ENCODE measurements at regions not wholly inside any gene's neighbourhood (a gene's known extent, or its start where the extent isn't known, plus 50 kb on each side); places are given as distances from the start of the nearest gene placed in this dataset.

DNA sequence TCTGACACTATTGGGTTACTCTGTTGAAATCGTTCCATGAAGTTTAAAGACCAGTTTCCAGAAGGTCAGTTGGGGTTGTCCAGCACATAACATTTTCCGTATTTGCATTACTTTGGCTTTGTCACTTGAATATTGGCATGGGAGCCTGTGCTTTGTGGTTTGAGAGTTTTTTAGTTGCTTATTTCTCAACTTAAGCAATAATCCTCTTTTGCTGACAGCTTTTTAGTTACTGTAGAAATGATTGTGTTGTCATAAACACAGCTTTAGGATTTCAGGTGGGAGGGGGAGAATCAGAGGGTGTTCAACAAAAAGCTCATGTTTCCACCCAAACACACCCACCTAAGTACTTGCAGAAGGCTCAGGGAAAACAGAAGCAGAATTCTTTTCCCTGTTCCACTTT, 210.7 kb upstream of the TLL1 start (continued):
- no peak for TF ChIP-seq EZH2phosphoT487 (IDR thresholded peaks at IDR 0.05; ENCODE audit: borderline replicate concordance)
- no peak for TF ChIP-seq SP1 (IDR thresholded peaks at IDR 0.05; ENCODE audit: low read depth)

DNA sequence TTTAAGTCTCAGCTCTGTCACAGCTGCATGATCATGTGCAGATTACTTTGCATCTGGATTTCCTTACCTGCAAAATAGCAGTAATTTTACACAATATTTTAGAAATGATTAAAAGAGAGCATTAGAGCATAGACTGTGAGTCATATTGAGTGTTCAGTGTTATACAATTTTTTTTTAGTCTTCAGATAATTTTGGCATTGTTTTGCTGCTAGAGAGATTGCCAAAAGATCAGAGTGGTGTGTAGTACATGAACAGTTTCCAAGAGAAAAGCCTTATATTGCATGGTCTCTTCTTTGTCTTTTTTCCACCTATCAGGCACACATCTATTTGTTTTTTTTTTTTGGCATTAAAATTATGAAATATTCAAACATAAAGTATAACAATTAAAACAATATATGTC, 209.6 kb upstream of the TLL1 start:
- DNase-seq (ENCODE audit: low read depth, low spot score) (no peak), ATAC-seq (no peak)
- ChIA-PET POLR2A (no interaction called here), CTCF (no interaction called here), RAD21 (ENCODE audit: low non-redundant PET in 1 of 2, low total read pairs in 2 of 2, uncharacterized antibody in 2 of 2, unreplicated experiment in 2 of 2) (no interaction called here)
- H3K4me2 ChIP-seq (ENCODE audit: low read length) = no peak overlapping the region
- H3K9me2 ChIP-seq (ENCODE audit: insufficient read depth) = no peaks in the 10 kb centered on the region
- no peak overlapping the region for H3K27ac ChIP-seq (ENCODE audit: low read depth, low read length)
- H3K27me3 ChIP-seq (ENCODE audit: insufficient read depth, low read length) = no peaks in the 10 kb centered on the region
- BruUV-seq (replicated peaks) = no TSS peak
- TF ChIP-seq JUND (IDR thresholded peaks at IDR 0.05) (no peak), ZNF274 (IDR thresholded peaks at IDR 0.05; ENCODE audit: low read depth, low read length) (no peak), ZFX (IDR thresholded peaks at IDR 0.05) (no peak), SIN3A (IDR thresholded peaks at IDR 0.05; ENCODE audit: low read depth) (no peak), EZH2phosphoT487 (IDR thresholded peaks at IDR 0.05; ENCODE audit: borderline replicate concordance) (no peak), FOSL1 (IDR thresholded peaks at IDR 0.05; ENCODE audit: low read depth) (no peak), RAD21 (IDR thresholded peaks at IDR 0.05; ENCODE audit: low read depth) (no peak)
- no peaks in the 10 kb centered on the region for H4K20me1 ChIP-seq (ENCODE audit: insufficient read depth)
- H3K4me1 ChIP-seq (ENCODE audit: control insufficient read depth in 1 of 2, insufficient read depth in 2 of 2, low read length in 2 of 2) = no peaks in the 10 kb centered on the region
- no peak overlapping the region for H3K9ac ChIP-seq (ENCODE audit: low read length)
- intact Hi-C loops (cut with micrococcal nuclease) = no loop called here
- H3K9me3 ChIP-seq (ENCODE audit: control insufficient read depth in 1 of 2, insufficient read depth in 1 of 2, low read depth in 1 of 2, low read length in 2 of 2) = no peaks in the 10 kb centered on the region
- H3K4me3 ChIP-seq (replicated peaks in 1 of 2; ENCODE audit: low read depth in 1 of 2, low read length in 2 of 2) = no peak overlapping the region
- H3K36me3 ChIP-seq (ENCODE audit: control insufficient read depth in 1 of 2, insufficient read depth in 2 of 2, low read length in 2 of 2) = no peaks in the 10 kb centered on the region
- H3K79me2 ChIP-seq (ENCODE audit: insufficient read depth, low read length) = no peaks in the 10 kb centered on the region
- no peak overlapping the region for H2AFZ ChIP-seq (ENCODE audit: low read depth, low read length, poor library complexity, severe bottlenecking)

GRCh38 chr4:165666836-165667235, 206.2 kb upstream of the TLL1 start:
- no peak for ATAC-seq
- BruUV-seq (replicated peaks) = no TSS peak

More at GRCh38 chr4:165666836-165667235, 206.2 kb upstream of the TLL1 start:
- no peaks in the 10 kb centered on the region for H3K9me3 ChIP-seq (ENCODE audit: control insufficient read depth in 1 of 2, insufficient read depth in 1 of 2, low read depth in 1 of 2, low read length in 2 of 2)
- no peak overlapping the region for H3K4me2 ChIP-seq (ENCODE audit: low read length)
- H3K4me3 ChIP-seq (replicated peaks in 1 of 2; ENCODE audit: low read depth in 1 of 2, low read length in 2 of 2) = no peak overlapping the region
- no peaks in the 10 kb centered on the region for H3K9me2 ChIP-seq (ENCODE audit: insufficient read depth)
- no peaks in the 10 kb centered on the region for H3K27me3 ChIP-seq (ENCODE audit: insufficient read depth, low read length)
- DNase-seq (ENCODE audit: low read depth, low spot score) = no peak
- CTCF ChIA-PET = no interaction called here
- no peaks in the 10 kb centered on the region for H3K36me3 ChIP-seq (ENCODE audit: control insufficient read depth in 1 of 2, insufficient read depth in 2 of 2, low read length in 2 of 2)
- TF ChIP-seq, protein P1, sequence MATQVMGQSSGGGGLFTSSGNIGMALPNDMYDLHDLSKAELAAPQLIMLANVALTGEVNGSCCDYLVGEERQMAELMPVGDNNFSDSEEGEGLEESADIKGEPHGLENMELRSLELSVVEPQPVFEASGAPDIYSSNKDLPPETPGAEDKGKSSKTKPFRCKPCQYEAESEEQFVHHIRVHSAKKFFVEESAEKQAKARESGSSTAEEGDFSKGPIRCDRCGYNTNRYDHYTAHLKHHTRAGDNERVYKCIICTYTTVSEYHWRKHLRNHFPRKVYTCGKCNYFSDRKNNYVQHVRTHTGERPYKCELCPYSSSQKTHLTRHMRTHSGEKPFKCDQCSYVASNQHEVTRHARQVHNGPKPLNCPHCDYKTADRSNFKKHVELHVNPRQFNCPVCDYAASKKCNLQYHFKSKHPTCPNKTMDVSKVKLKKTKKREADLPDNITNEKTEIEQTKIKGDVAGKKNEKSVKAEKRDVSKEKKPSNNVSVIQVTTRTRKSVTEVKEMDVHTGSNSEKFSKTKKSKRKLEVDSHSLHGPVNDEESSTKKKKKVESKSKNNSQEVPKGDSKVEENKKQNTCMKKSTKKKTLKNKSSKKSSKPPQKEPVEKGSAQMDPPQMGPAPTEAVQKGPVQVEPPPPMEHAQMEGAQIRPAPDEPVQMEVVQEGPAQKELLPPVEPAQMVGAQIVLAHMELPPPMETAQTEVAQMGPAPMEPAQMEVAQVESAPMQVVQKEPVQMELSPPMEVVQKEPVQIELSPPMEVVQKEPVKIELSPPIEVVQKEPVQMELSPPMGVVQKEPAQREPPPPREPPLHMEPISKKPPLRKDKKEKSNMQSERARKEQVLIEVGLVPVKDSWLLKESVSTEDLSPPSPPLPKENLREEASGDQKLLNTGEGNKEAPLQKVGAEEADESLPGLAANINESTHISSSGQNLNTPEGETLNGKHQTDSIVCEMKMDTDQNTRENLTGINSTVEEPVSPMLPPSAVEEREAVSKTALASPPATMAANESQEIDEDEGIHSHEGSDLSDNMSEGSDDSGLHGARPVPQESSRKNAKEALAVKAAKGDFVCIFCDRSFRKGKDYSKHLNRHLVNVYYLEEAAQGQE (IDR thresholded peaks at IDR 0.05; ENCODE audit: low read depth) = no peak
- TF ChIP-seq, protein P2, sequence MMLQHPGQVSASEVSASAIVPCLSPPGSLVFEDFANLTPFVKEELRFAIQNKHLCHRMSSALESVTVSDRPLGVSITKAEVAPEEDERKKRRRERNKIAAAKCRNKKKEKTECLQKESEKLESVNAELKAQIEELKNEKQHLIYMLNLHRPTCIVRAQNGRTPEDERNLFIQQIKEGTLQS (IDR thresholded peaks at IDR 0.05) = no peak
- TF ChIP-seq CEBPB (IDR thresholded peaks at IDR 0.05; ENCODE audit: low read depth) (no peak), CTCF (IDR thresholded peaks at IDR 0.05 in 2 of 3, conservative IDR thresholded peaks at IDR 0.05 in 1 of 3; ENCODE audit: borderline replicate concordance in 1 of 3, insufficient read depth in 1 of 3, low read depth in 2 of 3, low read length in 2 of 3) (no peak), JUND (IDR thresholded peaks at IDR 0.05) (no peak), EZH2phosphoT487 (IDR thresholded peaks at IDR 0.05; ENCODE audit: borderline replicate concordance) (no peak), CBX3 (IDR thresholded peaks at IDR 0.05; ENCODE audit: low read depth) (no peak), FOSL1 (IDR thresholded peaks at IDR 0.05; ENCODE audit: low read depth) (no peak), ELF1 (IDR thresholded peaks at IDR 0.05; ENCODE audit: borderline replicate concordance, low read depth) (no peak), RAD21 (IDR thresholded peaks at IDR 0.05; ENCODE audit: low read depth) (no peak)
- no peak overlapping the region for H3K9ac ChIP-seq (ENCODE audit: low read length)
- no peaks in the 10 kb centered on the region for H3K4me1 ChIP-seq (ENCODE audit: control insufficient read depth in 1 of 2, insufficient read depth in 2 of 2, low read length in 2 of 2)
- POLR2A ChIA-PET = no interaction called here
- RAD21 ChIA-PET (ENCODE audit: low non-redundant PET in 1 of 2, low total read pairs in 2 of 2, uncharacterized antibody in 2 of 2, unreplicated experiment in 2 of 2) = no interaction called here
- intact Hi-C loops (cut with micrococcal nuclease) = no loop called here
- H3K79me2 ChIP-seq (ENCODE audit: insufficient read depth, low read length) = no peaks in the 10 kb centered on the region
- H2AFZ ChIP-seq (ENCODE audit: low read depth, low read length, poor library complexity, severe bottlenecking) = no peak overlapping the region
- no peaks in the 10 kb centered on the region for H4K20me1 ChIP-seq (ENCODE audit: insufficient read depth)
- H3K27ac ChIP-seq (ENCODE audit: low read depth, low read length) = no peak overlapping the region
